ENCODE measurements at regions not wholly inside any gene's neighbourhood (a gene's known extent, or its start where the extent isn't known, plus 50 kb on each side); places are given as distances from the start of the nearest gene placed in this dataset.

DNA sequence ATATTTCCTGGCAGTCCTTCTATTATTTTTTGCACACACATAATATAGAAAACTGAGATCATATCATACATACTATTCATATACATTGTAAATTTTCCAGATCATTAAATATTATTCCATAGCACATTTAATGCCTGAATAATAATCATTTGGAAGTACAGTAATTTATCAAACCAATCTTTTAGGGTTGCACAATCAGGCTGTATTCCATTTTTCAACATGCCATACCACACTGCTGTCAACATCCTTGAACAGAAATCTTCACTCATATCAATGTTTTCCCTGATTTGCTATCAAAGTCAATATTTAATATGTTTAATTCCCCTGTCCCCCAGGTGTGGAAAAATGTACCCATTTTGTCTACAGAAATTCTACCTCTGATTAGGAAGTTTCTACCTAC lies 122.7 kb upstream of the ADGRF1 start:
- DNase-seq, result no peak
- no peaks in the 10 kb centered on the region for H3K9me3 ChIP-seq
- H3K4me1 ChIP-seq, result peaks cover 7 to 15% of the 10 kb centered on the region in 2 donors
- TF ChIP-seq POLR2A (IDR thresholded peaks at IDR 0.05) (no peak), CTCF (IDR thresholded peaks at IDR 0.05 in 4 of 5, conservative IDR thresholded peaks at IDR 0.05 in 1 of 5) (no peak)
- H3K27me3 ChIP-seq, result no peaks in the 10 kb centered on the region
- H3K4me3 ChIP-seq, result no peak overlapping the region
- ATAC-seq, result no peak
- H3K27ac ChIP-seq, result no peak overlapping the region
- no peaks in the 10 kb centered on the region for H3K36me3 ChIP-seq
- in situ Hi-C loops (cut with MboI; ENCODE audit: low sequenced_read_pairs in 4 of 4), result no loop called here
- intact Hi-C loops (cut with DNase I; ENCODE audit: low total_unique reads), result no loop called here

DNA sequence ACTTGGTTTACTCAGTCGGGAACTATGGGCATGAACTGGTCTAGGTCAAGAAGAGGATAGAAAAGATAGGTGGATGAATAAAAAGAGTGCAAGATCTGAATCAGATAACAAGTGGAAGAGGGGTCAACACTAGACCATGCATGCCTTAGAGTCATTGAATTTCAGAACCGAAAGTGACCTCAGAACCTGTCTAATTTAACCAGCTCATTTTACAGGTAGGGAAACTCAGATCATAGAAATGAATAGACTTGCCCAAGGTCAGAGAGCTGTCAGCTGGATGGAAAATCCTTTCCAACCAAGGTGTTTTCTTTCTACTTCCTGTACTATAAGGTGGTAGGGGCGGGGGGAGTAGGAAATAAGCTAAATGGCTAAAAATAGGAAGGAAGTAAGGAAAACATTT lies 121.4 kb upstream of the ADGRF1 start:
- in situ Hi-C loops (cut with MboI; ENCODE audit: low sequenced_read_pairs in 4 of 4), result no loop called here
- no peaks in the 10 kb centered on the region for H3K9me3 ChIP-seq
- H3K27ac ChIP-seq, result peak overlapping the region in 1 of 4 donors; percentile 37
- no peak for TF ChIP-seq POLR2A (IDR thresholded peaks at IDR 0.05)
- no peak for TF ChIP-seq CTCF (IDR thresholded peaks at IDR 0.05 in 4 of 5, conservative IDR thresholded peaks at IDR 0.05 in 1 of 5)
- peaks cover 7 to 9% of the 10 kb centered on the region in 2 donors for H3K4me1 ChIP-seq
- no peaks in the 10 kb centered on the region for H3K36me3 ChIP-seq
- H3K4me3 ChIP-seq, result no peak overlapping the region
- H3K27me3 ChIP-seq, result no peaks in the 10 kb centered on the region
- DNase-seq (no peak), ATAC-seq (no peak)
- intact Hi-C loops (cut with DNase I; ENCODE audit: low total_unique reads), result no loop called here

DNA sequence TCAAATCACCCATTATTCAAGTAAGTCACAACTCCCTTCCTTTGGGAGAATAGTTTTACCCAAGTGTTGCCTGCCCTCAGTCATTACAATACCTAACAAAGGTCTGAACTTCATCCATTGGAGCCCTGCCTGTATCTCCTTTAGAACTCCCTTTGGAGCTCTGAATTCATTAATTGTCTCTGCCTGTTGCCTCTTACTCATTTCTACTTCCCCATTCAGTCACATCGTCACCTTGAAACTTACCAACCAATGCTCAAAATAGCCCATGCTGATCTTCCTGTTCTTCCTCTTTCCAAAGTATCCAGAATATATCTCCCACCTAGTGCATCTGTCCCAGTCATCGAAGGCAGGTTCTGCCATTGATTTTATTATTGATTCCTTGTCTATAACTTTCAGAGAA lies 120.7 kb upstream of the ADGRF1 start:
- in situ Hi-C loops (cut with MboI; ENCODE audit: low sequenced_read_pairs in 4 of 4), result no loop called here
- Histone ChIP-seq H3K36me3 (no peaks in the 10 kb centered on the region), H3K4me1 (peaks cover 4 to 5% of the 10 kb centered on the region in 2 donors), H3K27ac (peak overlapping the region in 1 of 4 donors; percentile 37), H3K9me3 (no peaks in the 10 kb centered on the region), H3K4me3 (no peak overlapping the region), H3K27me3 (no peaks in the 10 kb centered on the region)
- no peak for TF ChIP-seq CTCF (IDR thresholded peaks at IDR 0.05 in 4 of 5, conservative IDR thresholded peaks at IDR 0.05 in 1 of 5)
- TF ChIP-seq POLR2A (IDR thresholded peaks at IDR 0.05), result no peak
- intact Hi-C loops (cut with DNase I; ENCODE audit: low total_unique reads), result no loop called here
- ATAC-seq (no peak), DNase-seq (no peak)

DNA sequence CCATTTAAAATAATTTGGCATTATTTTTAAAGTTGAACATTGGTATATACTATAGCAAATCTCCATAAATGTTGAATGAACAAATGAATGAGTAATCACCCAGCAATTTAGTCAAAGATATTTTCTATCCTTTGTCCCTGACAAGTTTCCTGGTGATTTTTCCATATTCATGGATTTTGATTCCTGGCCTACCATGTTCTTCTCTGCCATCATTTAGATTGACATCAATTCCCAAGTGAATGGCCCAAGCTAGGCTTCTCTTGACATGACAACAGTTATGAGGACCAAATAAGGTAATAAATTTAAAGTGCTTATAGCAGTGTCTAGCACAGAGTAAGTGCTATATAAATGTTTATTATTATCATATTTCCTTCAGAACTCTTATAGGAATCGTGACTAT lies 120.1 kb upstream of the ADGRF1 start:
- Histone ChIP-seq H3K27me3 (no peaks in the 10 kb centered on the region), H3K4me3 (no peak overlapping the region), H3K4me1 (peaks cover 0 to 3% of the 10 kb centered on the region in 2 donors), H3K36me3 (no peaks in the 10 kb centered on the region), H3K9me3 (no peaks in the 10 kb centered on the region), H3K27ac (no peak overlapping the region)
- intact Hi-C loops (cut with DNase I; ENCODE audit: low total_unique reads) (no loop called here), in situ Hi-C loops (cut with MboI; ENCODE audit: low sequenced_read_pairs in 4 of 4) (no loop called here)
- no peak for ATAC-seq
- TF ChIP-seq POLR2A (IDR thresholded peaks at IDR 0.05), result no peak
- DNase-seq, result no peak

- intact Hi-C loops (cut with DNase I; ENCODE audit: low total_unique reads) (no loop called here), in situ Hi-C loops (cut with MboI; ENCODE audit: low sequenced_read_pairs in 4 of 4) (no loop called here)
- Histone ChIP-seq H3K36me3 (no peaks in the 10 kb centered on the region), H3K27ac (no peak overlapping the region), H3K4me3 (no peak overlapping the region), H3K27me3 (no peaks in the 10 kb centered on the region), H3K4me1 (peaks cover 0 to 3% of the 10 kb centered on the region in 2 donors), H3K9me3 (no peaks in the 10 kb centered on the region)
- TF ChIP-seq POLR2A (IDR thresholded peaks at IDR 0.05), result no peak
- no peak for TF ChIP-seq CTCF (IDR thresholded peaks at IDR 0.05 in 4 of 5, conservative IDR thresholded peaks at IDR 0.05 in 1 of 5)
- ATAC-seq (no peak), DNase-seq (no peak)
Measured at GRCh38 chr6:47161176-47161687, 119.1 kb upstream of the ADGRF1 start.
